HepG2 (cell line): ENCODE measurements at regions not wholly inside any gene's neighbourhood (a gene's known extent, or its start where the extent isn't known, plus 50 kb on each side); places are given as distances from the start of the nearest gene placed in this dataset.

Source experiments
- ATAC-seq: fragments of 200-7000 bp; cut with Tn5 transposase; 3 replicates; pipeline ENCODE4 v1.9.1; 2020; ENCODE audit warnings: mild to moderate bottlenecking, moderate library complexity
- BruUV-seq: library from RNA; stranded (reverse); fragments of 400-500 nt; replicated peaks from 2 replicates; lab custom pipeline; 2021; lab: Mats Ljungman, UMichigan
- CTCF ChIA-PET: fragments of 300-600 bp; formaldehyde crosslinking; extraction: SDS; loops from one replicate; lab custom pipeline; 2021; ENCODE audit warnings: low total read pairs, inconsistent platforms, low intra/inter-chr PET ratio; lab: Yijun Ruan, JAX
- POLR2A ChIA-PET: fragments of 350-600 bp; sonication (Branson Sonifier 250); formaldehyde crosslinking; loops from one replicate; lab custom pipeline; 2020; ENCODE audit warnings: antibody characterized with exemption, inconsistent platforms; lab: Yijun Ruan, JAX
- DNase-seq: peaks from one replicate; pipeline ENCODE4 v3.0.0-alpha.2; 2015; ENCODE audit warnings: low spot score
- FAIRE-seq: peaks from 3 replicates; lab custom pipeline; 2011; peaks lifted over from hg19 to GRCh38; lab: Jason Lieb, UNC
- H2AFZ ChIP-seq: one replicate; pipeline ENCODE4 v1.6.1; 2011; ENCODE audit warnings: low read length, inconsistent platforms
- H3K27ac ChIP-seq: fragments of 300-600 bp; 3 replicates; pipeline ENCODE4 v1.8.0; 2011; ENCODE audit warnings: mixed run types, mild to moderate bottlenecking, mixed read lengths, low read length, inconsistent platforms; ENCODE audit not compliant: insufficient read depth; ENCODE audit errors: extremely low read length
- H3K27me3 ChIP-seq, 2 experiments: fragments of 200-600 bp in 1 of 2; 2 replicates in 1 of 2; 3 replicates in 1 of 2; pipeline versions ENCODE4 v1.6.0 to v1.8.0; 2011; ENCODE audit warnings: low read length in 2 of 2, mild to moderate bottlenecking in 2 of 2, moderate library complexity in 2 of 2, inconsistent platforms in 1 of 2; ENCODE audit not compliant: insufficient read depth in 2 of 2, control insufficient read depth in 1 of 2
- H3K36me3 ChIP-seq, 2 experiments: fragments of 200-600 bp in 1 of 2; replicated peaks in 1 of 2; 2 replicates in 1 of 2; 3 replicates in 1 of 2; pipeline versions ENCODE4 v1.5.1 to v1.8.0; 2011; ENCODE audit warnings: low read length in 2 of 2, inconsistent platforms in 1 of 2; ENCODE audit not compliant: insufficient read depth in 2 of 2, control insufficient read depth in 1 of 2
- H3K4me1 ChIP-seq: 2 replicates; pipeline ENCODE4 v1.5.1; 2012; ENCODE audit warnings: low read length, inconsistent platforms; ENCODE audit not compliant: insufficient read depth
- H3K4me2 ChIP-seq: 2 replicates; pipeline ENCODE4 v1.6.0; 2011; ENCODE audit warnings: low read depth, low read length, inconsistent platforms
- H3K4me3 ChIP-seq, 3 experiments: fragments of 200-600 bp in 1 of 3; sonication (generic), shearing (Covaris generic) in 1 of 3; replicated peaks in 1 of 3; 2 replicates each; pipeline ENCODE4 v1.5.1; 2011 to 2016; ENCODE audit warnings: low read length in 3 of 3, inconsistent platforms in 2 of 3, low read depth in 2 of 3, mild to moderate bottlenecking in 2 of 3, control low read depth in 1 of 3, mixed read lengths in 1 of 3; ENCODE audit not compliant: insufficient read depth in 1 of 3
- H3K79me2 ChIP-seq: one replicate; pipeline ENCODE4 v1.6.1; 2011; ENCODE audit warnings: low read length, inconsistent platforms; ENCODE audit not compliant: insufficient read depth
- H3K9ac ChIP-seq: 2 replicates; pipeline ENCODE4 v1.6.0; 2011; ENCODE audit warnings: mild to moderate bottlenecking, low read depth, low read length, inconsistent platforms; ENCODE audit not compliant: insufficient read depth
- H3K9me3 ChIP-seq: 2 replicates; pipeline ENCODE4 v1.5.1; 2012; ENCODE audit warnings: mild to moderate bottlenecking, low read length
- H4K20me1 ChIP-seq: 2 replicates; pipeline ENCODE4 v1.6.0; 2011; ENCODE audit warnings: inconsistent platforms, mild to moderate bottlenecking, low read length, moderate library complexity; ENCODE audit not compliant: insufficient read depth
- AFF4 ChIP-seq: sonication (generic); formaldehyde crosslinking; IDR thresholded peaks from 2 replicates; pipeline ENCODE4 v1.4.0; 2020; ENCODE audit warnings: missing genetic modification reagents
- DDIT3 ChIP-seq: sonication (generic); formaldehyde crosslinking; IDR thresholded peaks from 2 replicates; pipeline ENCODE4 v1.4.0; 2020; ENCODE audit warnings: mild to moderate bottlenecking, missing genetic modification reagents
- ETV5 ChIP-seq: IDR thresholded peaks from 2 replicates; pipeline ENCODE4 v1.6.1; 2018; ENCODE audit warnings: missing biosample characterization, missing genetic modification reagents, inconsistent platforms, borderline replicate concordance
- FOXO4 ChIP-seq: sonication (generic); formaldehyde crosslinking; conservative IDR thresholded peaks from 2 replicates; pipeline ENCODE4 v1.8.1; 2023; ENCODE audit warnings: missing genetic modification reagents
- MED13 ChIP-seq: sonication (generic); formaldehyde crosslinking; IDR thresholded peaks from 2 replicates; pipeline ENCODE4 v1.5.0; 2020; ENCODE audit warnings: missing genetic modification reagents
- NFRKB ChIP-seq: fragments of 450-650 bp; IDR thresholded peaks from 2 replicates; pipeline ENCODE4 v1.6.1; 2017
- NONO ChIP-seq, 2 experiments: fragments of 450-650 bp in 1 of 2; sonication (generic) in 1 of 2; formaldehyde crosslinking in 1 of 2; IDR thresholded peaks in 1 of 2; conservative IDR thresholded peaks in 1 of 2; 2 replicates each; pipeline versions ENCODE4 v1.6.1 to v1.8.0; 2017 to 2022; ENCODE audit warnings: mild to moderate bottlenecking in 1 of 2, missing genetic modification reagents in 1 of 2, moderate library complexity in 1 of 2
- RNF2 ChIP-seq: fragments of 450-650 bp; conservative IDR thresholded peaks from 2 replicates; pipeline ENCODE4 v1.6.1; 2016; ENCODE audit warnings: low read depth
- SIX4 ChIP-seq: sonication (generic); formaldehyde crosslinking; IDR thresholded peaks from 2 replicates; pipeline ENCODE4 v1.4.0; 2020; ENCODE audit warnings: missing genetic modification reagents
- THYN1 ChIP-seq: sonication (generic); formaldehyde crosslinking; IDR thresholded peaks from 2 replicates; pipeline ENCODE4 v1.8.1; 2023; ENCODE audit warnings: low read depth, mild to moderate bottlenecking, moderate library complexity, missing genetic modification reagents, borderline replicate concordance
- ZBTB4 ChIP-seq: sonication (generic); formaldehyde crosslinking; IDR thresholded peaks from 2 replicates; pipeline ENCODE4 v1.4.0; 2020; ENCODE audit warnings: missing genetic modification reagents, mild to moderate bottlenecking, borderline replicate concordance
- ZFP36 ChIP-seq: fragments of 150-350 bp; IDR thresholded peaks from 2 replicates; pipeline ENCODE4 v1.6.1; 2018; ENCODE audit warnings: borderline replicate concordance, low read length, low read depth; ENCODE audit not compliant: partially characterized antibody
- ZNF205 ChIP-seq: IDR thresholded peaks from 2 replicates; pipeline ENCODE4 v1.6.1; 2018; ENCODE audit warnings: missing biosample characterization, missing genetic modification reagents
- ZNF260 ChIP-seq: sonication (generic); formaldehyde crosslinking; IDR thresholded peaks from 2 replicates; pipeline ENCODE4 v1.4.0; 2020; ENCODE audit warnings: missing genetic modification reagents, low read depth, mild to moderate bottlenecking, borderline replicate concordance
- ZNF33A ChIP-seq: sonication (generic); formaldehyde crosslinking; IDR thresholded peaks from 2 replicates; pipeline ENCODE4 v1.5.1; 2020; ENCODE audit warnings: missing genetic modification reagents, mild to moderate bottlenecking, moderate library complexity, borderline replicate concordance
- ZNF446 ChIP-seq: sonication (generic); formaldehyde crosslinking; IDR thresholded peaks from 2 replicates; pipeline ENCODE4 v1.5.0; 2020; ENCODE audit warnings: mild to moderate bottlenecking, missing genetic modification reagents
- ZNF703 ChIP-seq: sonication (generic); formaldehyde crosslinking; IDR thresholded peaks from 2 replicates; pipeline ENCODE4 v1.5.1; 2020; ENCODE audit warnings: missing genetic modification reagents, mild to moderate bottlenecking, moderate library complexity, borderline replicate concordance
- WGBS: methylation state at CpG from one replicate; pipeline ENCODE4 v1.1.6; 2017; ENCODE audit warnings: low lambda C conversion rate; 5-methylcytosine and 5-hydroxymethylcytosine counted together
- in situ Hi-C: cut with HindIII; loops from 2 replicates; pipeline ENCODE4 v1.10.0; 2017; ENCODE audit warnings: low pct_unique_long_range_greater_than_20kb; ENCODE audit not compliant: extremely low pct_ligation_motif_present
- intact Hi-C: fragments of 100-400 bp; cut with micrococcal nuclease; formaldehyde crosslinking; loops from one replicate; pipeline ENCODE4 v1.10.0; 2022; ENCODE audit not compliant: unreplicated experiment

GRCh38 chrX:10821293-10821692, 200.9 kb upstream of the MID1 start:
- H3K9ac ChIP-seq = no peak overlapping the region
- H3K4me2 ChIP-seq = no peak overlapping the region
- no peaks in the 10 kb centered on the region for H3K27me3 ChIP-seq
- H2AFZ ChIP-seq = no peak overlapping the region
- intact Hi-C loops = no loop called here
- DNase-seq (no peak), FAIRE-seq (no peak), ATAC-seq (no peak)
- ChIA-PET POLR2A (no interaction called here), CTCF (no interaction called here)
- no peaks in the 10 kb centered on the region for H3K4me1 ChIP-seq
- no peaks in the 10 kb centered on the region for H3K9me3 ChIP-seq
- 55% methylated on average over 3 of the region's 3 CpGs for WGBS
- no peak overlapping the region for H3K4me3 ChIP-seq
- H3K27ac ChIP-seq = no peak overlapping the region
- no peaks in the 10 kb centered on the region for H4K20me1 ChIP-seq
- H3K79me2 ChIP-seq = no peaks in the 10 kb centered on the region
- in situ Hi-C loops = no loop called here
- BruUV-seq = no TSS peak
- no peaks in the 10 kb centered on the region for H3K36me3 ChIP-seq
- TF ChIP-seq MED13 (no peak), RNF2 (no peak), ZNF446 (no peak), ZNF33A (no peak), FOXO4 (CRISPR knock-in tag) (no peak), ZNF703 (no peak), DDIT3 (CRISPR knock-in tag) (no peak), NFRKB (no peak), ZBTB4 (CRISPR knock-in tag) (no peak), ZFP36 (no peak), ZNF260 (CRISPR knock-in tag) (no peak), AFF4 (CRISPR knock-in tag) (no peak), ZNF205 (no peak), NONO (IDR thresholded peaks at IDR 0.05) (no peak), NONO (CRISPR knock-in tag; conservative IDR thresholded peaks at IDR 0.05) (no peak), THYN1 (no peak), SIX4 (CRISPR knock-in tag) (no peak), ETV5 (CRISPR knock-in tag) (no peak)
